Panc1 (cell line): ENCODE measurements at regions not wholly inside any gene's neighbourhood (a gene's known extent, or its start where the extent isn't known, plus 50 kb on each side); places are given as distances from the start of the nearest gene placed in this dataset.

ENCODE experiments used
- ATAC-seq: fragments of 200-7000 bp; cut with Tn5 transposase; 2 replicates; pipeline ENCODE4 v1.9.1; 2020; ENCODE audit warnings: mild to moderate bottlenecking, moderate library complexity
- BruUV-seq: library from RNA; stranded (reverse); fragments of 400-500 nt; replicated peaks from 2 replicates; lab custom pipeline; 2021; lab: Mats Ljungman, UMichigan
- CTCF ChIA-PET: fragments of 300-600 bp; sonication (Branson Sonifier 250); formaldehyde crosslinking; loops from one replicate; lab custom pipeline; 2022; ENCODE audit warnings: antibody characterized with exemption; lab: Charles Lee
- POLR2A ChIA-PET: fragments of 300-600 bp; sonication (Branson Sonifier 250); formaldehyde crosslinking; loops from one replicate; lab custom pipeline; 2022; ENCODE audit warnings: antibody characterized with exemption; lab: Charles Lee
- DNase-seq: peaks from one replicate; pipeline ENCODE4 v3.0.0-alpha.2; 2010; ENCODE audit warnings: low read depth, low spot score
- H3K27ac ChIP-seq: 2 replicates; pipeline ENCODE4 v1.5.1; 2011; ENCODE audit warnings: mild to moderate bottlenecking, low read length, inconsistent platforms
- H3K27me3 ChIP-seq: fragments of 200-500 bp; sonication (Bioruptor generic); 2 replicates; pipeline ENCODE4 v1.6.0; 2014; ENCODE audit warnings: low read length, inconsistent platforms; ENCODE audit not compliant: control insufficient read depth, insufficient read depth
- H3K36me3 ChIP-seq: fragments of 200-500 bp; sonication (Bioruptor generic); 2 replicates; pipeline ENCODE4 v1.5.1; 2014; ENCODE audit warnings: inconsistent platforms, mild to moderate bottlenecking, low read length, moderate library complexity; ENCODE audit not compliant: control insufficient read depth, insufficient read depth
- H3K4me1 ChIP-seq: 2 replicates; pipeline ENCODE4 v1.5.1; 2011; ENCODE audit warnings: inconsistent platforms, mild to moderate bottlenecking, low read length, moderate library complexity; ENCODE audit not compliant: control insufficient read depth, insufficient read depth
- H3K4me3 ChIP-seq, 2 experiments: 2 replicates each; pipeline ENCODE4 v1.5.1; 2011 to 2012; ENCODE audit warnings: low read depth in 2 of 2, low read length in 2 of 2, mild to moderate bottlenecking in 2 of 2, inconsistent platforms in 1 of 2, moderate library complexity in 1 of 2
- H3K9me3 ChIP-seq: fragments of 200-500 bp; sonication (Bioruptor generic); 2 replicates; pipeline ENCODE4 v1.5.1; 2014; ENCODE audit warnings: low read depth, mild to moderate bottlenecking, inconsistent platforms, low read length, moderate library complexity; ENCODE audit not compliant: control insufficient read depth, insufficient read depth
- CTCF ChIP-seq: fragments of 450-650 bp; IDR thresholded peaks from 2 replicates; pipeline ENCODE4 v1.5.1; 2017; ENCODE audit warnings: mild to moderate bottlenecking
- POLR2AphosphoS5 ChIP-seq: IDR thresholded peaks from 2 replicates; pipeline ENCODE4 v1.6.1; 2012; ENCODE audit warnings: mild to moderate bottlenecking, low read depth, low read length, moderate library complexity
- REST ChIP-seq, 2 experiments: IDR thresholded peaks; 2 replicates each; pipeline ENCODE4 v1.6.1; 2011 to 2012; ENCODE audit warnings: low read depth in 2 of 2, control low read depth in 1 of 2, low read length in 1 of 2, mild to moderate bottlenecking in 1 of 2, moderate library complexity in 1 of 2; ENCODE audit not compliant: insufficient read depth in 1 of 2
- SIN3A ChIP-seq: IDR thresholded peaks from 2 replicates; pipeline ENCODE4 v1.6.1; 2012; ENCODE audit warnings: low read depth, mild to moderate bottlenecking, low read length, moderate library complexity, borderline replicate concordance; ENCODE audit not compliant: insufficient read depth
- TCF7L2 ChIP-seq: IDR thresholded peaks from 2 replicates; pipeline ENCODE4 v1.6.1; 2011; ENCODE audit warnings: mild to moderate bottlenecking, low read depth, low read length, inconsistent platforms
- in situ Hi-C: cut with HindIII; loops from 2 replicates; pipeline ENCODE4 v1.10.0; 2016; ENCODE audit warnings: low sequenced_read_pairs, low pct_unique_long_range_greater_than_20kb
- intact Hi-C: fragments of 100-400 bp; cut with micrococcal nuclease; formaldehyde crosslinking; loops from one replicate; pipeline ENCODE4 v1.10.0; 2022; ENCODE audit not compliant: unreplicated experiment

GRCh38 chr9:555493-555892, 286.0 kb upstream of the DMRT1 start:
- Histone ChIP-seq H3K4me1 (peaks cover 11% of the 10 kb centered on the region; the same call in 1 of the 2 replicates), H3K27ac (no peak overlapping the region), H3K9me3 (no peaks in the 10 kb centered on the region), H3K4me3 (no peak overlapping the region), H3K36me3 (no peaks in the 10 kb centered on the region), H3K27me3 (no peaks in the 10 kb centered on the region)
- intact Hi-C loops, result no loop called here
- POLR2A ChIA-PET, result no interaction called here
- TF ChIP-seq REST (IDR thresholded peaks at IDR 0.05; ENCODE audit: insufficient read depth in 1 of 2, low read depth in 2 of 2, low read length in 1 of 2) (no peak), CTCF (no peak), SIN3A (no peak), TCF7L2 (no peak), POLR2AphosphoS5 (no peak)
- ATAC-seq (no peak), DNase-seq (no peak)
- in situ Hi-C loops, result no loop called here
- no TSS peak for BruUV-seq
- CTCF ChIA-PET, result no interaction called here

DNA sequence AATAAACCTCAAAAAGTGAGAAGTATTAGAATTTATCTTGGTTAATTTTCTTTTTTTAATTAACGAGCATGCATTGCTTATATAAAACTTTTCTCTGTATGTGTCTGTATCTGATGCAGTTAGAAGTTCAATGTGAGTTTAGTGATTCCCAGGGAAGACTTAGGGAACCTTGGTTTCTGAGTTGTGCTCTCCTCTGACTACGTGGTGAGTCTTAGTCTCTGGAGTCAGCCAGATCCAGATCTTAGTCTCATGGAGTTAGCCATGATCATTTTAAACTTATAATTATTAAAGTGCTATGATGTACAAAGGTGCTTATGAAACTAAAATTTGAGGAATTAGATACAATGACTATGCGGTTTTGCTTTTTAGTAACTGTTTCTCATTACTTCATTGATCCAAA, 285.3 kb upstream of the DMRT1 start:
- Histone ChIP-seq H3K9me3 (no peaks in the 10 kb centered on the region), H3K36me3 (no peaks in the 10 kb centered on the region), H3K4me3 (no peak overlapping the region), H3K4me1 (peaks cover 11% of the 10 kb centered on the region; the same call in 1 of the 2 replicates), H3K27ac (peak overlapping the region; percentile 74), H3K27me3 (no peaks in the 10 kb centered on the region)
- intact Hi-C loops (no loop called here), in situ Hi-C loops (no loop called here)
- CTCF ChIA-PET, result no interaction called here
- no peak for TF ChIP-seq POLR2AphosphoS5
- no peak for TF ChIP-seq TCF7L2
- no peak for TF ChIP-seq CTCF
- no peak for TF ChIP-seq REST (IDR thresholded peaks at IDR 0.05; ENCODE audit: insufficient read depth in 1 of 2, low read depth in 2 of 2, low read length in 1 of 2)
- TF ChIP-seq SIN3A, result no peak
- BruUV-seq, result no TSS peak
- POLR2A ChIA-PET, result no interaction called here
- ATAC-seq (no peak), DNase-seq (no peak)
